GM12892 (cell line): ENCODE measurements at regions not wholly inside any gene's neighbourhood (a gene's known extent, or its start where the extent isn't known, plus 50 kb on each side); places are given as distances from the start of the nearest gene placed in this dataset.
"Not testable (repeated sequence)": the region's sequence is repeated elsewhere in the genome, so short reads cannot be mapped to it uniquely, and the experiment has no call there.

Experiments used
- DNase-seq: peaks from one replicate; pipeline ENCODE4 v3.0.0; 2011; ENCODE audit not compliant: insufficient read length
- FAIRE-seq: peaks from 2 replicates; lab custom pipeline; 2011; peaks lifted over from hg19 to GRCh38; lab: Jason Lieb, UNC
- POLR2A ChIP-seq: IDR thresholded peaks from 2 replicates; pipeline ENCODE4 v1.6.1; 2011; ENCODE audit warnings: low read depth, low read length, control low read depth
- POLR2AphosphoS5 ChIP-seq: IDR thresholded peaks from 2 replicates; pipeline ENCODE4 v1.6.1; 2011; ENCODE audit warnings: low read depth, low read length, control low read depth
- TAF1 ChIP-seq: IDR thresholded peaks from 2 replicates; pipeline ENCODE4 v1.6.1; 2011; ENCODE audit warnings: low read depth, mild to moderate bottlenecking, control low read depth, low read length, borderline replicate concordance

- no peak for TF ChIP-seq TAF1
- no peak for TF ChIP-seq POLR2A
- TF ChIP-seq POLR2AphosphoS5 = no peak
- FAIRE-seq (no peak), DNase-seq (no peak)
These were observed 781.3 kb upstream of the NRXN1 start for GRCh38 chr2:51813247-51813646.

GRCh38 chr2:51812138-51812866 lies 780.4 kb upstream of the NRXN1 start:
- no peak for FAIRE-seq
- TF ChIP-seq POLR2AphosphoS5 (no peak), POLR2A (no peak), TAF1 (no peak)
- no peak for DNase-seq

DNA sequence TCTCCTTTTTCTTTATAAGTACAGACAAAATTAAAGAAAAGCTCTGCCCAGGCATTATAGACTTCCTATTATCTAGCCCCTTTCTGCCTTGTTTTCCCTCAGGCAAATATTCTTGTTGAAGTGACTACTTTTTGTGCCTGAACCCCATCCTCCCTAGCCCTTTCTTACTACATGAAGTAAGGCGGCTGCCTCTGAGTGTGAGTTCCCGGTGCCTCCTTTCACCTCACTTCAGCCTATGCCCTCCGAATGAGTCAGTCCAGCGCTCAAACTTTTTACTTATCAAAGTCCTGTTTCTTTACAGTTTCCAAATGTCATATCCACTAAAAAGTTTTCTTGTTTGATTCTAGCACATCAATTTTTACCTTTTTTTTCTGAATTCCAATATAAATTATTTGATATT lies 778.3 kb upstream of the NRXN1 start:
- TF ChIP-seq POLR2AphosphoS5 (no peak), TAF1 (no peak), POLR2A (no peak)
- FAIRE-seq = no peak
- DNase-seq = no peak

DNA sequence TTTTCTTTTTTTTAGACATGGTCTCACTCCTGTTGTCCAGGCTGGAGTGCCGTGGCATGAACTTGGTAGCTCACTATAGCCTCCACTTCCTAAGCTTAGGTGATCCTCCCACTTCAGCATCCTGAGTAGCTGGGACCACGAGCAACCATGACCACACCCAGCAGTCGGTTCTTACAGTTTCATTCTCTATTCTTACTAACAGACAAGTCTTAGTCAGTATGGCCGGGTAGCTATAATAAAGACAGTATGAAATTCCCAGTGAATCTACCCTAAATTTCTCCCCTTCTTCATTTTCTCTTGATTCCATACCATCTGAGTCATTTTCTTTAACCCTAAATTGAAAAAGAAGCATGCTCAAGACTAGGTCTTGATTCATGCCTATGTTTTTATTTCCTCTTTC lies 775.3 kb upstream of the NRXN1 start:
- TF ChIP-seq POLR2AphosphoS5 (no peak), POLR2A (no peak), TAF1 (no peak)
- no peak for DNase-seq
- no peak for FAIRE-seq

- TF ChIP-seq TAF1 (no peak), POLR2A (no peak), POLR2AphosphoS5 (no peak)
- no peak for FAIRE-seq
- no peak for DNase-seq
These were observed 763.4 kb upstream of the NRXN1 start for GRCh38 chr2:51795248-51795888.

- FAIRE-seq = no peak
- no peak for TF ChIP-seq POLR2A
- TF ChIP-seq POLR2AphosphoS5 = no peak
- TF ChIP-seq TAF1 = no peak
- no peak for DNase-seq
These were observed 759.6 kb upstream of the NRXN1 start for GRCh38 chr2:51791496-51791895.

DNA sequence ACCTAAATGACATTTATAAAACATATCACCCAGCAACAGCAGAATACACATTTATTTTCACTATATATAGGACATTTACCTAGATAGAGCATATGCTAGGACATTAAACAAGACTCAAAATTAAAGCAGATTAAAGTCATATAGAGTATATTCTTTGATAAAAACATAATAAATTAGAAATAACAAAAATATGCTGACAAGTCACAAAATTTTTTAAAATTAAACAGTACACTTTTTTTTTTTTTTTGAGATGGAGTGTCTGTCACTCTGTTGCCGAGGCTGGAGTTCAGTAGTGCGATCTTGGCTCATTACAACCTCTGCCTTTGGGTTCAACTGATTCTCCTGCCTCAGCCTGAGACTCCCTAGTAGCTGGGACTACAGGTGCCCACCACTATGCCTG lies 758.9 kb upstream of the NRXN1 start:
- no peak for DNase-seq

DNA sequence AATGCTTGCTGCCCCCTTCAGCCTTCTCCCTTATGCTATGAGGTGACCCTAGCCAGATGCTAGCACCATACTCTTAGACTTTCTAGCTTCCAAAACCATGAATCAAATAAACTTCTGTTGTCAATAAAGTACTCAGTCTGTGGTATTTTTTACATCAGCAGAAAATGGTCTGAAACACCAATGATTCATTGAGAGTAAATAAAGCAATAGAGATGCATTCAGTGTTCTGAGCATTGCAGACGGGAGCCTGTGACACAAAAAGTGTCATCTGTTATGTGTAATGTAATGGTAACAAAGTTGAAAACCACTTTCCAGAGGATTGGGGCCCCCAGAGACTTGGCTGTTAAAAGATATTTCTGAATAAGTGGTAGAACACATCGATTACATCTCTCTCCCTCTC lies 758.0 kb upstream of the NRXN1 start:
- DNase-seq (no peak), FAIRE-seq (no peak)
- no peak for TF ChIP-seq TAF1

More for the DNA sequence above, 758.9 kb upstream of the NRXN1 start:
- FAIRE-seq = no peak
- TF ChIP-seq POLR2AphosphoS5 = no peak
- TF ChIP-seq TAF1 = no peak
- TF ChIP-seq POLR2A = no peak

GRCh38 chr2:51782921-51783765 lies 751.2 kb upstream of the NRXN1 start:
- FAIRE-seq = no peak
- TF ChIP-seq TAF1 = no peak
- TF ChIP-seq POLR2AphosphoS5 = no peak
- TF ChIP-seq POLR2A = no peak
- DNase-seq = no peak

- FAIRE-seq (no peak), DNase-seq (no peak)
- TF ChIP-seq POLR2A (no peak), POLR2AphosphoS5 (no peak), TAF1 (no peak)
These were observed 749.8 kb upstream of the NRXN1 start for GRCh38 chr2:51781691-51782090.

DNA sequence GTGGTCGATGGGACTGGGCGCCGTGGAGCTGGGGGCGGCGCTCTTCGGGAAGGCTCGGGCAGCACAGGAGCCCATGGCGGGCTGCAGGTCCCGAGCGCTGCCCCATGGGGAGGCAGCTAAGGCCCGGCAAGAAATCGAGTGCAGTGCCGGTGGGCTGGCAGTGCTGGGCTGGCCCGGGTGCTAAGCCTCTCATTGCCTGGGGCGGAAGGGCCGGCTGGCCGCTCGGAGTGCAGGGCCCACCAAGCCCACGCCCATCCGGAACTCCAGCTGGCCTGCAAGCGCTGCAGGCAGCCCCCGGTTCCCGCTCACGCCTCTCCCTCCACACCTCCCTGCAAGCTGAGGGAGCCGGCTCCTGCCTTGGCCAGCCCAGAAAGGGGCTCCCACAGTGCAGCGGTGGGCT lies 748.4 kb upstream of the NRXN1 start:
- no peak for FAIRE-seq
- TF ChIP-seq POLR2A = no peak
- TF ChIP-seq POLR2AphosphoS5 = no peak
- TF ChIP-seq TAF1 = no peak

GRCh38 chr2:51779723-51780122 lies 747.8 kb upstream of the NRXN1 start:
- DNase-seq, FAIRE-seq: not testable (repeated sequence)

More for the DNA sequence above, 748.4 kb upstream of the NRXN1 start:
- DNase-seq = no peak
